ENCODE measurements at regions not wholly inside any gene's neighbourhood (a gene's known extent, or its start where the extent isn't known, plus 50 kb on each side); places are given as distances from the start of the nearest gene placed in this dataset.
"Not testable (repeated sequence)": the region's sequence is repeated elsewhere in the genome, so short reads cannot be mapped to it uniquely, and the experiment has no call there.

DNA sequence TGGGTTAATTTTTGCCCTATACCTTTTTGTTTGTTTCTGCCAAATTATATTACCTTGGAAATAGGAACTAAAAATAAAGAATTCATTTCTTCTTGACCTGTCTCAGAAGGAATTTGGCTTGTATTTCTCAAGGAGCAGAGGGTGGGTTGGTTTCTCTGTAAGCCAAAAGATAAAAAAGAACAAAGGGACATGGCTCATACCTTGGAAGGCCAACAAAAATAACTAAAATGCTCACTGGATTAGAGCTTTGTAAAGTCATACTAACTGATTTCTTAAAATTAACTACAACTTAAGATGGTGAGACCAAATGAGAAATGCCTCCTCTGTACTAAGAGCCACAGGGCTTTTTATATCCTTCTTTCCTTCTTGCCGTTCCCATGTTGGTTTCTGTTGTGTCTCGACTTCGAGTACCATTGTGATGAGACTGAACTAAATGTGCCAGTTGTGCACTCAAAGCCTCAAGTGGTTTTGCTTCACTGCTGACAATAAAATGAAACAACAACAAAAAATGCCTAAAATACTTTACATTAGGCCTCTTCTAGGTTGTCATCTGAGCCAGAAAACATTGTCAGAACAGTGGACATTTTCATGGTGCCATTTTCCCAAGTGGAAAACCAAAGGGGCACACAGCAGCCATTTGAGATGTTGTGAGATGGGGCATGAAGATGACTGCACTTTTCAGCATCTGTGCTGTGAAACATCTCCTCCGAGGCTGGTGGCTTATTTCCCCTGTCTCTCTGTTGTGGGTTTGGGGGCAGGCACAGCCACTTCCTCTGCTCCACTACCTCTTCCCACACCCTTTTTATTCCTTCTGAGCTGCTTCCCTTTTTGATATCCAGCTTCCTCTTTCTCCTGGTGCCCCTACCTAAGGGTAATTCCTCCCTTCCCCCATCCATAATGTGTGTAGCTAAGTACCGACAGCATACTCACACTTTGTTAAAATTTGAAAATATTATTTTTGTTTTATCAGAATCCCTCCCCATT lies 51.8 kb upstream of the AGR3 start:
- no peak for DNase-seq (ENCODE audit: low spot score)

DNA sequence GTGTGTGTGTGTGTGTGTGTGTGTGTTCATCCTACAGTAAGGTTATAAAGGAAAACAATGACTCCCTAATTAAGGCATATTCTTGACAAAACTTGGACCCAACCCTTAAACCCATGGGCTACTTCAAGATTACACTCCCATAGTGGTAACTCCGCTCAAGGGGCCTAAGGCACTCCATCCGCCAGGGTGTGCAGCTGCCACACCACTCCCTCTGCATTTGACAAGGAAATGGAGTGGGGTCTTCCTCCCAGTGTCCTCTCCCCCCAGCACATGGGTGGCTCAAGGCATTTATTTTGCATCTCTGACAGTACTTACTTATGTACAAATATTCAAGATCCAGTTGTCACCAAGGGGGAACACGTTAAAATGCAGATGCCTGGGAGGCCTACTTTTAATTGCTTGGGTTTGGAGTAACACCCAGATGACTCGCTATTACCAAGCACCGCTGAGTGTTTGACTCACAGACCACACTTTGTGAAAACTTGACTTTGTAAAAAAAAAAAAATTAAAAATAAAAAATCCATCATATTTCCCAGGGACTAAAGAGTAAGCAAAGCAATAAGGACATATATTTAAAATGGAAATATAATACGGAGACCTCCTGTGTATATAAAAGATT lies 53.0 kb upstream of the AGR3 start:
- no peak for DNase-seq (ENCODE audit: low spot score)

DNA sequence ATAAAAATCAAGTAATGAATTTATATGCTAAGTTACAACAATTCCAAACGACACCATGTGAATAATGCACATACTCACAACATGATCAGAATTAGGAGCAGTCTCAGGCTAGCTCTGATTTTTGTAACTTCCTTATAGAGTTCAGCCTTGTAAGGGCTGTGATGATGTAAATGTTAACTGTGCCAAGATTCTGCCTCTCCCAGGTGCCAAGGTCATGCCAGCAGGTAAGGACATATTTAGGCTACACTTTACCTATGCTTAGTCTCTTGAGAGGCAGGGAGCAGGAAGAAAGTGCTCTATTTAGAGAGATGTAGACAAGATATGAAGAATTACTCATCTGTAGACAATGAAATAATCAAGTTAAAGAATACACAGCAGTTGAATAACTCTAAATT lies 53.6 kb upstream of the AGR3 start:
- no peak for DNase-seq (ENCODE audit: low spot score)

DNA sequence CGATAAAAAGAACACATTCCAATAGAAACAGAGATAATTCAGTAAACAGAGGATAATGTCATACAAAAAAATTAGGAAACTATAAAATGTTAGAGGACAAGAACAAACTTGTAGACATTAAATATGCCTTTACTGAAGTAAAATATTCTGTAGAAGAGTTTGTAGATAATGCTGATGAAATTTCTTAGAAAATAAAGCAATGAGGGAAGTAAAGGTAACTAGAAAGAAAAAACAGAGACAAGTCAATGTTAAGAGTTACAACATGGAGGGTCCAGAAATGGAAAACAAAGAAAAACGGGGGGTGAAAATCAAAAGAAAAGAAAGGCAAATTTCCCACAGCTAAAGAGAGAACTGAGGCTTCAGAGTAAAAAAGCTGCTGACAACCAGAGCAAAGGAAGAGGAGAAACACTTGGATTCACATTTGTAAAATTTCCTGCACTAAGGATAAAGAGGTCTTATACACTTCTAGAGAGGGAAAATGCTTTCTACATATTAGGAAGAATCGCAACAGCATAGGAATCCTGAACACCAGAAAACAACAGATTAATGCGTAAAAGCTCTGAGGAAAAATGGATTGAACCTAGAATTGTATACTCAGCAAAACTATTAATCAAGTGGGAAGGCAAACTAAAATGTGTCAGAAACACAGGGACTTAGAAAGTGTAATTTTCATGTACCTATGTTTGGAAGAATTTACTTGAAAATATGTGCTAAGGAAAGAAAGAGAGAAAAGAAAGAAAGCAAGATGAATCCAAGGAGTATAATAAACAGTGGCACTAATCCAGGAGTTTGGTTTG lies 55.0 kb upstream of the AGR3 start:
- DNase-seq (ENCODE audit: low spot score): no peak

DNA sequence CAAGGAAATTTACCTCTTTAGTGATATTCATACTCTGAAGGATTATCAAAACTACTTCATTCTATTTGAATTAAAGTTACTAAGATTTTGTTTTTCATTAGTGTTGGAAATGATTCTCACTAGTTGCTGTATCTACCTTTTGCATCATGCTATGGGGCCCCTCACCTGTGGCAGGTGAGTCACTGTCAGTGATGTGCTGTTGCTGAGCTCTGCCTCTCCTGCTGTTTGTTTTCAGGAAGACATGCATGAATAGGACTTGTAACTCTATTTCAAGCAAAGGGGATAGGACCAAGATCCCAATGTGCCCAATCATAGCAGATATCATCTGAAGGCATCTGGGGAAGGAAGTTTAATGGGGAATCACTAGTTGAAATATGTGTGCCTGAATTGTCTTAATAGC lies 57.4 kb upstream of the AGR3 start:
- no peak for DNase-seq (ENCODE audit: low spot score)

DNA sequence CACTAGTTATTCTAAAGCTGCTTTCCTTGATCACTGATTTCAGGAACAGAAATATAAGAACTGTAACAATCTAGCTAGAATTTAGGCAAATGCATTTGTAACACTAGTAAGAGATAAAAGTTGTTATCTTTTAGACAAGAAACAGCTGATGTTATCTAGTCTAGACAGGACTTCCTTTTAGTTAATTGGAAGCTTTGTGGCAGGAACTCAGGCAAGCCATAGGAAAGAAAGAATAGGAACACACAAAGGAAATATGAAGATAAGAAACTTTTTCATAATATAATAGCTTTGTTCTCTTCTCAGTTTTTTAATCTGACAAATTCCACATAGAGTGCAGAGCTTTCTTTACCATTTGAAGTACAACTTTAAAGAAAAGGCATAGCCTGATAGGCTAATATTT lies 59.0 kb upstream of the AGR3 start:
- DNase-seq (ENCODE audit: low spot score): no peak

DNA sequence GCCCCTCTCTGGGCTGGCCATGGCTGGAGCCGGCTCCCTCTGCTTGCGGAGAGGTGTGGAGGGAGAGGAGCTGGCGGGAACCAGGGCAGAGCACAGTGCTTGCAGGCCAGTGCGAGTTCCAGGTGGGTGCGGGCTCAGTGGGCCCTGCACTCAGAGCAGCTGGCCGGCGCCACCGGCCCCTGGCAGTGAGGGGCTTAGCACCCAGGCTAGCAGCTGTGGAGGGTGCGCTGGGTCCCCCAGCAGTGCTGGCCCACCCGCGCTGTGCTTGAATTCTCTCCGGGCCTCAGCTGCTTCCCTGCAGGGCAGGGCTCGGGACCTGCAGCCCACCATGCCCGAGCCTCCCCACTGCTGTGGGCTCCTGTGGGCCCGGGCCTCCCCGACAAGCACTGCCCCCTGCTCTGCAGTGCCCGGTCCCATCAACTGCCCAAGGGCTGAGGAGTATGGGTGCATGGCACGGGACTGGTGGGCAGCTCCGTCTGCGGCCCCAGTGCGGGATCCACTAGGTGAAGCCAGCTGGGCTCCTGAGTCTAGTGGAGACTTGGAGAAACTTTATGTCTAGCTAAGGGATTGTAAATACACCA lies 61.2 kb upstream of the AGR3 start:
- DNase-seq (ENCODE audit: low spot score): no peak

DNA sequence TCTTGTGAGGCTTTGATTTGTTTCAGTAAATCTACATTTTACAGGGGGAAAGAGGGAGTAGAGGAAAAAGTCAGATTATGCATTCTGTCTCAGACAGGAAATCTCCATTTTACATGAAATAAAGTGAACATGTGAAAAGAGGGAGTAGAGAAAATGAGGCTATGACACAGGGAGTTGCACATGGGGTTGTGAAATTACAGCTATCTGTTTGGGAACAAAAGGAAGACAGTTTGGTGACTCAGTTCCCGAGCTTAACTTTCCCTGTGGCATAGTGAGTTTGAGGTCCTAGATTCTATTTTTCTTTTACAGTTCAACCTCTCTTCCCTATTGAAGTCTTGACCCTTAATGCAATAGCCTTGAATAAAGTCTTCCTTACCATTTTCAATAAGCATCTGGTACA lies 63.2 kb upstream of the AGR3 start:
- no peak for DNase-seq (ENCODE audit: low spot score)

DNA sequence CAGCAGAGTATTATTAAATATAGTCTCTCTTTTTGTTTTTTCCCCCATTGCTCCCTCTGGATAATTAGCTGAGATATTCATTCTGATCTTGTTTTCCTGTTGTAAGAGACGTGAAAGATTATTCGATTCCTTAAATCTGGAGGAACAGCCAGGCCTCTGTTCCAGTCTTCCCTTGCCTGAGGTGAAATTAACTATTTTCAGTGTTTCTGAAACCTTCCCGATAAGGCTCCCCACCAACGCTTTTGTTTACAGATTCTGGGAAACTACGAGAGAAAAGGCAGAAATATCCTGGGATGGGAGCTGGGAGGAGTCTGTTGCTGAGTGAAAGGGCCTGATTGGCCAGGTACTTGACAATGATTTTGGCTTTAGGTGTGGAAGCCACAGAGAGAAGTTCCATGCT lies 63.6 kb upstream of the AGR3 start:
- no peak for DNase-seq (ENCODE audit: low spot score)

DNA sequence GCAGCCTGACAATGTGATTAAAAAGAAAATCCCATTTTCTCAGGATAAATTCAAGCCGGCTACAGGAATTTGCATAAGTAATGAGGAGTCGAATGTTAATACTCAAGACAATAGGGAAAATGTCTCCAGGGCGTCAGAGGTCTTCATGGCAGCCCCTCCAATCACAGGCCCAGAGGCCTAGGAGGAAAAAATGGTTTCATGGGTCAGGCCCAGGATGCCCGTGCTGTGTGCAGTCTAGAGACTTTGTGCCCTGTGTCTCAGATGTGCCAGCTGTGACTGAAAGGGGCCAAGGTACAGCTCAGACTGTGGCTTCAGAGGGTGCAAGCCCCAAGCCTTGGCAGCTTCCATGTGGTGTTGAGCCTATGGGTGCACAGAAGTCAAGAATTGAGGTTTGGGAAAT lies 66.3 kb upstream of the AGR3 start:
- DNase-seq (ENCODE audit: low spot score): not testable (repeated sequence)

DNA sequence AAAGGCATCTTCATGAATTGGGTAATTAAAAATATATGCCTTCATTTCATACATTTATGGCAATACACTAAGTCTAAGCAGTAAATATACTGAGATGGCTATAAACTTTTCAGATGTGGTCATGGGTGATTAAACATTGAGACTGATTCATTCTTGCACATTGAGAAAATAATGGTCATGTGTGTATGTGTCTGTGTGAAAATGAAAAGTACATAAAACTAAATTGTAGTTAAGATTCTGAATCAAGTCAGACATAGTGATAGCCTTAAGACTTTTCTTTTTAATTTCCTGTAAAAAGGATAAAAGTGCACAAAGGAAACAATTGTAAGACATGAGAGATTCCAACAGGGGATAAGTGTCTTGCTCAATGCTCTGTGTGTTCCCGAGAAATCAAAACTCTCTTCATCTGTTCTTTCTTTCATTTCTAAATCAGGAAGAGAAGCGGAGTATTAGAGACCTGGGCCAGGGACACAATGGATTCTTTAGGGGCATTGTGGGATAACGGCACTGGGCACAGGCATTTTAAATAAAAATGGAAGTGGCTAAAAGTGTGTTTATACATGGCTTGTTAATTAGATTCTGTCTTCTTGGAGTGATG lies 69.8 kb upstream of the AGR3 start:
- no peak for DNase-seq (ENCODE audit: low spot score)

DNA sequence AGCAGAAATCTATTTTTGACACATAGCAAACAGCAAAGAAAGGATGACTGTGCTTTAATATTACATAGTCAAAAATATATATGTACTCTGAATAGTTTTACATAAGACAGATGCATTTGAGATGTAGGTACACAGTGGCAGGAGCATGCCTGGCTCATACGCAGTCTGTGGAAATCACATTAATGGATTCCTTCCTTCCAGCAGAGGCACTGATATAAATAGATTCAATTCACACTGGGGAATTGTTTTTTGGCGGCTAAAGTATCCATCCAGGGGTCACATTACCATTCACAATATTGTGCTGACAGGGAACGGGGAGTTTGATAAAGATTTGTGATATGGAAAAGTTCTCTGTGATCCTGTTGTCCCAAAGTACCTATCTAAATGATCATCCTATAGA lies 72.5 kb upstream of the AGR3 start:
- no peak for DNase-seq (ENCODE audit: low spot score)

DNA sequence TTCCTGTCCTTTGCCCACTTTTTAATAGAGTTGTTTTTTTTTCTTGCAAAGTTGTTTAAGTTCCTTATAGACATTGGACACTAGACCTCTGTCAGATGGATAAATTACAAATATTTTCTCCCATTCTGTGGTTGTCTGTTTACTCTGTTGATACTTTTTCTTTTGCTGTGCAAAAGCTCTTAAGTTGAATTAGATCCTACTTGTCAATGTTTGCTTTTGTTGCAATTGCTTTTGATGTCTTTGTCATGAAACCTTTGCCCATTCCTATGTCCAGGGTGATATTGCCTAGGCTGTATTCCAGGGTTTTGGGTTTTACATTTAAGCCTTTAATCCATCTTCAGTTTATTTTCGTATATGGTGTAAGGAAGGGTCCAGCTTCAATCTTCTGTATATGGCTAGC lies 76.9 kb upstream of the AGR3 start:
- no peak for DNase-seq (ENCODE audit: low spot score)

DNA sequence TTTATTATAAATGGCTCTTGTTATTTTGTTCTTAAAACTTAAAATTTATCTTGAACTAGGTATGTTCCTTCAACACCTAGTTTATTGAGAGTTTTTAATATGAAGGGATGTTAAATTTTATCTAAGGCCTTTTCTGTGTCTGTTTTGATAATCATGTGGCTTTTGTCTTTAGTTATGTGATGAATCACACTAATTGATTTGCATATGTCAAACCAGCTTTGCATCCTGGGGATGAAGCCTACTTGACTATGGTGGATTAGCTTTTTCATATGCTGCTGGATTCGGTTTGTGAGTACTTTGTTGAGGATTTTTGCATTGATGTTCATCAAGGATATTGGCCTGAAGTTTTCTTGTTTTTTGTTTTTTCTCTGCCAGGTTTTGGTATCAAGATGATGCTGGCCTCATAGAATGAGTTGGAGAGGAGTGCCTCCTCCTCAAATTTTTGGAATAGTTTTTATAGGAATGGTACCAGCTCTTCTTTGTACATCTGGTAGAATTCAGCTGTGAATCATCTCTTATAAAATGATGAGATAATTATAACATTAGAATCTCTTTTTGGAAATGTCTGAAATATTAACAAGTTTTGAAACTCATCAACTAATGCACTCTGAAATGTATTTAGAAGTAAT lies 78.7 kb upstream of the AGR3 start:
- no peak for DNase-seq (ENCODE audit: low spot score)

DNA sequence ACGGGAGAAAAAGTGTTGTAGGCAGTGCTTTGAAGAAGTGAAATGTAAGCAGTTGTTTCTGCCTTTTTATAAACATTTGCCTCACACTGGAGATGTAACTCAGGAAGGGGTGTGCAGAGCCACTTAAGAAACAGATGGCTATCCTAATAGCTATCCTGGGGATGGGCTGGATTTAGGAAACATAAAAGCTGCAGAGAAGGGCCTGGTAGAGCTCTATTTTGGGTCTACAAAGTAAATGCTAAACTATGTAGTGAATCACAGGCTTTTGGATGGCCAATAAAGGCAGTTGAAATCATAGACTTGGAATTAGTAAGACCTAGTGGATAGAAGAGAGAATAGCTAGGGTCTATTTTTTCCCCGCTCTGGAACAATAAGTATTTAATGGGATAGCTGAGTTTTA lies 79.9 kb upstream of the AGR3 start:
- DNase-seq (ENCODE audit: low spot score): no peak

DNA sequence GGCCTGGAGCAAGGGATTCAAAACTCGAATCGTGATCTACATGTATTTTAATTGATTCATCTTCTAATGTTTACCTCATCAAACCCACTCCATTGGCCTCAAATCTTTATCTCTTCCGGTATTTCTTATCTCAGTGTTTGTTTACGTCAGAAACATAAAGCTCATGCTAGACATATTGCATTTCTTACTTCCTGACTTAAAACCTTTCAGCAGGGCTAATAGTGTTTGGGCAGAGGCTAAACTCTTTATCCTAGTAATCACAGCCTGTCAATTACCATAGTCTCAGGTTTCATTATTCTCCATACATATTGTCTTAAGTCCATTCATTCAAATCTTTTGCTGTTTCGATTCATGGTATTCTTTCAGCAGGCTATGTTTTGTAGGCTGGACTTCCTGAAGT lies 81.3 kb upstream of the AGR3 start:
- DNase-seq (ENCODE audit: low spot score): no peak

DNA sequence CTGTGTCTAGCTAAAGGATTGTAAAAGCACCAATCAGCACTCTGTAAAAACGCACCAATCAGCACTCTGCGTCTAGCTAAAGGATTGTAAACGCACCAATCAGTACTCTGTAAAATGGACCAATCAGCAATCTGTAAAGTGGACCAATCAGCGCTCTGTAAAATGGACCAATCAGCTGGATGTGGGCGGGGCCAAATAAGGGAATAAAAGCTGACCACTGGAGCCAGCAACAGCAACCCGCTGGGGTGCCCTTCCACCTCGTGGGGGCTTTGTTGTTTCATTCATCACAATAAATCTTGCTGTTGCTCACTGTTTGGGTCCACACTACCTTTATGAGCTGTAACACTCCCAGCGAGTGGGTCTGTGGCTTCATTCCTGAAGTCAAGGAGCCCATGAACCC lies 83.9 kb upstream of the AGR3 start:
- DNase-seq (ENCODE audit: low spot score): not testable (repeated sequence)

DNA sequence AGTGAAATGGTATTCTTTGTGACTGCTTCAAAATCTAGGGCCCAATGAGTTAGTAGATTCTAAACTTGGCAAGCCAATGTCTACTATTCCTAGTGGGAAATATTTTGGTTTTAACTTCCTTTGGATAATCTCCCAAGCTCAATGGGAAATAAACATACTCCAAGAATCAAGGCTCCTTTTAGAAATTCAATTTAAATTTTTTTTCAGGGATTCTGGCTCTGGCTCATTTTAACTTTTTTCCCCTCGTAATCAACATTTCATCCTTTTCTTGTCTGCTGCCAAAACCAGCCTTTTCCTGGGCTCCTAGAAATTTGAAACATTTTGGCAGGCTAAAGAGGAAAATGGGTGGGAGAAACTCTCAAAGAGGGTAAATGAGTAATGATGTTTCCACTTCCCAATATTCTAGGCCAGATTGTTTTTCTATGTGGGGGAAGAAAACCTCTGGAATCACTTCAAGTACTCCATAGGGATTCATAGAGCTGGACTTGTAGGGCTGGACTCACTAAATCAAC lies 85.6 kb upstream of the AGR3 start:
- DNase-seq (ENCODE audit: low spot score): no peak

DNA sequence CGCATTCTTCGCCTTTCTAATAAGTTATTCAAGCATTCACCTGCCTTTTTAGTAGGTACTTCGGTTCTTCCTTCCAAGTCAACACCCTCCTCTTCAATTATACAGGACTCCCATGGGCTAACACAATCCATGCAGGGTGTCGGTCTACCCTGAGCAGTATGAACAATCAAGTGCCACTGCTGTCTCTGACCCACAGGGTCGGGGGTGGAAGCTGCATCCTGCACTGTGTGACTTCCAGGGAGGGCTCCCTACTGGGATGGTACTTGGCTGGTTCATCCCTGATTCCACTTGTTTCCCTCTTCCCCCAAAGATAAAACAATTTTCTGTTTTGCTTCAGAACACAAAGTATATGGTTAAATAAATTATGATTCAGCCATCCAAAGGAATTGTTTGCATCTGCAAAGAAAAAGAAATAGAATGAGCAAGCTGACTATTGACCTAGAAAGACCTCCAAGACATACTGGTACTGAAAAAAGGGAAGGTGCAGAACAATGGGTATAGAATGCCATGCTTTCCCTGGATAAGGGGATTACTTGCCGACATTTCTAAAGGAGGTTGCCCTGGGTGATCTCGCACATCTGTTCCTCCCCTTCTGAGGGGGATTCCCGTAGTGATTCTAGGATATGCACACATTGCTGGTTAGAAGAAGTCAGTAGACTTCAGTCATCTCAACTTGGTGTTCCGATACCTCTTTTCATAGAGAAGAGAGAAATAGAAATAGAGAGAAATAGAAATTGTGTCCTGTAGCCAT lies 89.1 kb upstream of the AGR3 start:
- DNase-seq (ENCODE audit: low spot score): no peak

DNA sequence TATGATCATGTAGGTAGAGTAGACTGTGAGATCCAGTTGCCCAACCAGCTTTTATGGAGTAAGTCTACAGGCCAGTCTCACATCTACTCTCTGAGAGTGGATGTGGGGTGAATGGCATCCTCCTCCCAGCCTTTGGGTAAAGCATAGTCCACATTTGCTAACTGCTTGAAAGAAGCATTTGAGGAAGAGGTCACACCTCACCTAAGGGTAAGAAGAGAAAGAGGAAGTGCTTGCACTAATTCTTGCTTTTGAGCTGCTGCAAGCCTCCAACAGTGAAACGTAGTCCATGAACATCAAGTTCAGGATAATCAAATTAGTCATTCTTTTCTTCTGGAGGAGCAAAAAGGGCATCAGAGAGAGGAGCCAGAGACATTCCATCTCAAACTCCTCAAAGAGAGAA lies 93.9 kb upstream of the AGR3 start:
- no peak for DNase-seq (ENCODE audit: low spot score)
